H1 (cell line): ENCODE measurements at regions not wholly inside any gene's neighbourhood (a gene's known extent, or its start where the extent isn't known, plus 50 kb on each side); places are given as distances from the start of the nearest gene placed in this dataset.

Experiments used
- CTCF ChIA-PET: fragments of 300-600 bp; sonication (Branson Sonifier 250); formaldehyde crosslinking; loops from one replicate; lab custom pipeline; 2021; ENCODE audit not compliant: partially characterized antibody; lab: Charles Lee
- POLR2A ChIA-PET: fragments of 300-600 bp; sonication (Branson Sonifier 250); formaldehyde crosslinking; loops from one replicate; lab custom pipeline; 2021; ENCODE audit warnings: inconsistent platforms; ENCODE audit not compliant: partially characterized antibody; lab: Charles Lee
- DNase-seq, 2 experiments: peaks; one replicate each; pipeline versions ENCODE4 v3.0.0 to v3.0.0-alpha.2; 2010 to 2022; ENCODE audit warnings: low spot score in 2 of 2, low read depth in 1 of 2, mixed read lengths in 1 of 2
- FAIRE-seq: peaks from 2 replicates; lab custom pipeline; 2011; peaks lifted over from hg19 to GRCh38; lab: Jason Lieb, UNC
- H2AFZ ChIP-seq: 2 replicates; pipeline ENCODE4 v1.8.1; 2012; ENCODE audit warnings: low read length, inconsistent platforms
- H2AK5ac ChIP-seq: 2 replicates; pipeline ENCODE4 v1.6.1; 2013; ENCODE audit warnings: low read depth, low read length
- H2BK120ac ChIP-seq: replicated peaks from 2 replicates; pipeline ENCODE3; 2013; ENCODE audit warnings: low read depth, low read length, inconsistent platforms
- H2BK12ac ChIP-seq: 2 replicates; pipeline ENCODE4 v1.6.1; 2013; ENCODE audit warnings: low read depth, low read length
- H2BK15ac ChIP-seq: 2 replicates; pipeline ENCODE4 v1.6.1; 2013; ENCODE audit warnings: low read length
- H2BK20ac ChIP-seq: 2 replicates; pipeline ENCODE4 v1.6.1; 2013; ENCODE audit warnings: low read length
- H2BK5ac ChIP-seq: 2 replicates; pipeline ENCODE4 v1.6.1; 2013; ENCODE audit warnings: low read depth, low read length
- H3K14ac ChIP-seq: 2 replicates; pipeline ENCODE4 v1.6.1; 2013; ENCODE audit warnings: inconsistent platforms; ENCODE audit not compliant: insufficient read length
- H3K18ac ChIP-seq: 2 replicates; pipeline ENCODE4 v1.6.1; 2013; ENCODE audit warnings: low read length; ENCODE audit errors: extremely low read depth
- H3K23ac ChIP-seq: 2 replicates; pipeline ENCODE4 v1.6.1; 2013; ENCODE audit warnings: inconsistent platforms; ENCODE audit not compliant: insufficient read length
- H3K23me2 ChIP-seq: 2 replicates; pipeline ENCODE4 v1.6.1; 2013; ENCODE audit warnings: low read depth, low read length
- H3K27ac ChIP-seq: 2 replicates; pipeline ENCODE4 v1.6.1; 2011; ENCODE audit warnings: low read depth, low read length, inconsistent platforms
- H3K27me3 ChIP-seq, 4 experiments: replicated peaks in 1 of 4; 1 replicate in 1 of 4; 2 replicates in 3 of 4; pipeline versions ENCODE4 v1.6.1 to v1.8.1; 2011 to 2013; ENCODE audit warnings: low read length in 3 of 4, mild to moderate bottlenecking in 3 of 4, inconsistent platforms in 2 of 4, mixed read lengths in 2 of 4, moderate library complexity in 1 of 4; ENCODE audit not compliant: control insufficient read depth in 3 of 4, insufficient read depth in 3 of 4; ENCODE audit errors: extremely low read depth in 1 of 4
- H3K36me3 ChIP-seq, 4 experiments: 2 replicates each; pipeline versions ENCODE4 v1.6.1 to v1.8.1; 2011 to 2013; ENCODE audit warnings: mild to moderate bottlenecking in 4 of 4, low read length in 3 of 4, moderate library complexity in 2 of 4, control low read depth in 1 of 4, inconsistent platforms in 1 of 4; ENCODE audit not compliant: insufficient read depth in 4 of 4, control insufficient read depth in 2 of 4
- H3K4ac ChIP-seq: replicated peaks from 2 replicates; pipeline ENCODE3; 2013; ENCODE audit warnings: low read length, low read depth, mixed read lengths, inconsistent platforms; ENCODE audit not compliant: insufficient read length
- H3K4me1 ChIP-seq, 4 experiments: replicated peaks in 1 of 4; 1 replicate in 1 of 4; 2 replicates in 3 of 4; pipeline versions ENCODE4 v1.6.1 to v1.8.1; 2011 to 2013; ENCODE audit warnings: low read length in 3 of 4, inconsistent platforms in 2 of 4, mixed read lengths in 1 of 4; ENCODE audit not compliant: insufficient read depth in 4 of 4, control insufficient read depth in 3 of 4
- H3K4me2 ChIP-seq, 2 experiments: 2 replicates each; pipeline versions ENCODE4 v1.6.1 to v1.8.1; 2011 to 2013; ENCODE audit warnings: low read depth in 2 of 2, low read length in 2 of 2, control low read depth in 1 of 2, inconsistent platforms in 1 of 2, mild to moderate bottlenecking in 1 of 2; ENCODE audit not compliant: insufficient read depth in 1 of 2
- H3K4me3 ChIP-seq, 4 experiments: fragments of 200-600, 300-600 bp in 1 of 4; sonication (generic), shearing (Covaris generic), sonication (Bioruptor Twin) in 1 of 4; 2 replicates each; pipeline versions ENCODE4 v1.5.1 to v1.8.1; 2011 to 2016; ENCODE audit warnings: low read length in 4 of 4, low read depth in 3 of 4, control low read depth in 2 of 4, inconsistent platforms in 2 of 4, mild to moderate bottlenecking in 2 of 4, mixed read lengths in 1 of 4, moderate library complexity in 1 of 4; ENCODE audit not compliant: insufficient read depth in 2 of 4; ENCODE audit errors: extremely low read depth in 1 of 4
- H3K56ac ChIP-seq: replicated peaks from 2 replicates; pipeline ENCODE3; 2013; ENCODE audit warnings: low read depth, mild to moderate bottlenecking, mixed read lengths, low read length, inconsistent platforms; ENCODE audit not compliant: insufficient read length
- H3K79me1 ChIP-seq: 2 replicates; pipeline ENCODE4 v1.6.1; 2013; ENCODE audit warnings: low read depth, low read length, control low read depth
- H3K79me2 ChIP-seq, 2 experiments: 2 replicates each; pipeline versions ENCODE4 v1.6.1 to v1.8.1; 2012 to 2013; ENCODE audit warnings: low read length in 2 of 2, mild to moderate bottlenecking in 2 of 2, inconsistent platforms in 1 of 2; ENCODE audit not compliant: insufficient read depth in 2 of 2, control insufficient read depth in 1 of 2
- H3K9ac ChIP-seq, 4 experiments: replicated peaks in 1 of 4; 1 replicate in 1 of 4; 2 replicates in 3 of 4; pipeline versions ENCODE4 v1.6.1 to v1.8.1; 2011 to 2013; ENCODE audit warnings: low read depth in 3 of 4, low read length in 3 of 4, control low read depth in 2 of 4, mild to moderate bottlenecking in 2 of 4, moderate library complexity in 2 of 4, inconsistent platforms in 1 of 4; ENCODE audit errors: extremely low read depth in 1 of 4
- H3K9me3 ChIP-seq, 2 experiments: 2 replicates each; pipeline versions ENCODE4 v1.6.1 to v1.8.1; 2012 to 2013; ENCODE audit warnings: mild to moderate bottlenecking in 2 of 2, moderate library complexity in 2 of 2, control low read depth in 1 of 2, inconsistent platforms in 1 of 2, low read depth in 1 of 2, low read length in 1 of 2, mixed read lengths in 1 of 2; ENCODE audit not compliant: insufficient read depth in 2 of 2
- H4K20me1 ChIP-seq, 2 experiments: replicated peaks in 1 of 2; 2 replicates each; pipeline versions ENCODE3 to v1.8.1; 2011 to 2013; ENCODE audit warnings: inconsistent platforms in 2 of 2, low read length in 2 of 2, mild to moderate bottlenecking in 1 of 2; ENCODE audit not compliant: insufficient read depth in 2 of 2, control insufficient read depth in 1 of 2
- H4K5ac ChIP-seq: 2 replicates; pipeline ENCODE4 v1.6.1; 2013; ENCODE audit warnings: low read length, low read depth, mixed read lengths, inconsistent platforms; ENCODE audit not compliant: insufficient read length
- H4K8ac ChIP-seq: 2 replicates; pipeline ENCODE4 v1.8.0; 2013; ENCODE audit warnings: mild to moderate bottlenecking, moderate library complexity, low read length, inconsistent platforms; ENCODE audit not compliant: insufficient read depth; ENCODE audit errors: extremely low read depth
- H4K91ac ChIP-seq: replicated peaks from 2 replicates; pipeline ENCODE3; 2013; ENCODE audit warnings: low read length, mixed read lengths, inconsistent platforms; ENCODE audit not compliant: insufficient read length
- ATF2 ChIP-seq: IDR thresholded peaks from 2 replicates; pipeline ENCODE4 v1.6.1; 2012; ENCODE audit warnings: low read length, inconsistent platforms
- ATF3 ChIP-seq: IDR thresholded peaks from 2 replicates; pipeline ENCODE4 v1.6.1; 2011; ENCODE audit warnings: low read depth, mild to moderate bottlenecking, low read length; ENCODE audit not compliant: insufficient read depth
- CTCF ChIP-seq, 3 experiments: IDR thresholded peaks; 1 replicate in 2 of 3; 2 replicates in 1 of 3; pipeline versions ENCODE4 v1.5.1 to v1.6.1; 2011; ENCODE audit warnings: low read length in 3 of 3, mild to moderate bottlenecking in 3 of 3, inconsistent platforms in 2 of 3, low read depth in 1 of 3, moderate library complexity in 1 of 3; ENCODE audit not compliant: insufficient read depth in 1 of 3; ENCODE audit errors: control extremely low read depth in 1 of 3
- EGR1 ChIP-seq: IDR thresholded peaks from 2 replicates; pipeline ENCODE4 v1.6.1; 2011; ENCODE audit warnings: low read depth, low read length, borderline replicate concordance
- JUN ChIP-seq: IDR thresholded peaks from 2 replicates; pipeline ENCODE4 v1.6.1; 2011; ENCODE audit warnings: low read depth, mild to moderate bottlenecking, improper control_type of control experiment, low read length
- PHF8 ChIP-seq: fragments of 200-600 bp; sonication (generic); conservative IDR thresholded peaks from 2 replicates; pipeline ENCODE4 v1.7.1; 2012; ENCODE audit warnings: low read depth, mild to moderate bottlenecking, inconsistent platforms, low read length, moderate library complexity
- RNF2 ChIP-seq: fragments of 200-900, 300-1000 bp; sonication (generic); IDR thresholded peaks from 2 replicates; pipeline ENCODE4 v1.7.1; 2016; ENCODE audit warnings: borderline replicate concordance, low read depth, mild to moderate bottlenecking, antibody characterized with exemption, low read length; ENCODE audit not compliant: poor library complexity, severe bottlenecking; ENCODE audit errors: missing control alignments
- TEAD4 ChIP-seq: IDR thresholded peaks from 2 replicates; pipeline ENCODE4 v1.6.1; 2012; ENCODE audit warnings: low read depth, low read length, inconsistent platforms, mixed read lengths
- WGBS, 2 experiments: shearing (Covaris generic) in 1 of 2; methylation state at CpG; one replicate each; pipeline versions ENCODE4 v1.1.6 to v1.1.7; 2013 to 2015; ENCODE audit warnings: low lambda C conversion rate in 2 of 2, mixed read lengths in 2 of 2, inconsistent platforms in 1 of 2, low coverage in 1 of 2, missing lambda C conversion rate in 1 of 2; ENCODE audit not compliant: insufficient replicate concordance in 2 of 2, insufficient coverage in 1 of 2, insufficient read length in 1 of 2; ENCODE audit errors: extremely low coverage in 1 of 2, missing lambda C conversion rate in 1 of 2; 5-methylcytosine and 5-hydroxymethylcytosine counted together

- Histone ChIP-seq H2AFZ (no peak overlapping the region), H2BK120ac (no peak overlapping the region), H3K14ac (no peak overlapping the region), H4K20me1 (no peaks in the 10 kb centered on the region), H3K9me3 (no peaks in the 10 kb centered on the region; a peak in 1 of 4 replicates), H3K4ac (no peak overlapping the region), H3K18ac (no peak overlapping the region), H3K27ac (no peak overlapping the region), H2AK5ac (no peak overlapping the region), H3K36me3 (no peaks in the 10 kb centered on the region), H3K79me2 (no peaks in the 10 kb centered on the region), H4K91ac (no peak overlapping the region), H3K27me3 (no peaks in the 10 kb centered on the region), H2BK5ac (no peak overlapping the region), H3K9ac (no peak overlapping the region), H3K79me1 (no peaks in the 10 kb centered on the region), H4K5ac (no peak overlapping the region), H2BK12ac (no peak overlapping the region), H4K8ac (no peak overlapping the region), H3K4me2 (no peak overlapping the region), H3K4me1 (no peaks in the 10 kb centered on the region), H3K56ac (no peak overlapping the region), H2BK20ac (no peak overlapping the region), H2BK15ac (no peak overlapping the region), H3K23me2 (no peaks in the 10 kb centered on the region), H3K23ac (no peak overlapping the region), H3K4me3 (no peak overlapping the region)
- FAIRE-seq (no peak), DNase-seq (no peak)
- POLR2A ChIA-PET, result no interaction called here
- 84% methylated on average over 3 of the region's 6 CpGs; no CpG with 5 or more reads in 1 of the 2 experiments for WGBS, 2 experiments
- CTCF ChIA-PET, result interaction anchor here (0.5 kb wide), 1 partner anchor 45 kb away, joined by 3 read pairs; no protein-coding TSS in a partner anchor
- TF ChIP-seq TEAD4, result no peak
- no peak for TF ChIP-seq PHF8
- no peak for TF ChIP-seq ATF3
- no peak for TF ChIP-seq EGR1
- TF ChIP-seq ATF2, result no peak
- TF ChIP-seq JUN, result no peak
- no peak for TF ChIP-seq RNF2
- no peak for TF ChIP-seq CTCF (IDR thresholded peaks at IDR 0.05; ENCODE audit: control extremely low read depth in 1 of 3, insufficient read depth in 1 of 3, low read depth in 1 of 3, low read length in 3 of 3)
These were observed 507.9 kb downstream of the MID1IP1 start for GRCh38 chrX:39309018-39309635.
